Breast epithelium (tissue), 3 donors: ENCODE measurements at regions not wholly inside any gene's neighbourhood (a gene's known extent, or its start where the extent isn't known, plus 50 kb on each side); places are given as distances from the start of the nearest gene placed in this dataset.

Experiments used
- POLR2A ChIP-seq: fragments of 450-650 bp; IDR thresholded peaks from one replicate; pipeline ENCODE4 v1.6.1; 2016; ENCODE audit warnings: antibody characterized with exemption, mild to moderate bottlenecking, moderate library complexity
- POLR2AphosphoS5 ChIP-seq, 3 donors: sonication (generic); formaldehyde crosslinking; IDR thresholded peaks; one replicate each; pipeline ENCODE4 v1.6.1; 2017; ENCODE audit warnings: antibody characterized with exemption in 3 of 3
- TF ChIP-seq, protein P1 (sequence below), 3 donors: fragments of 450-650 bp; IDR thresholded peaks; one replicate each; pipeline ENCODE4 v1.5.1; 2016 to 2017; ENCODE audit warnings: antibody characterized with exemption in 3 of 3, mild to moderate bottlenecking in 3 of 3, moderate library complexity in 3 of 3

DNA sequence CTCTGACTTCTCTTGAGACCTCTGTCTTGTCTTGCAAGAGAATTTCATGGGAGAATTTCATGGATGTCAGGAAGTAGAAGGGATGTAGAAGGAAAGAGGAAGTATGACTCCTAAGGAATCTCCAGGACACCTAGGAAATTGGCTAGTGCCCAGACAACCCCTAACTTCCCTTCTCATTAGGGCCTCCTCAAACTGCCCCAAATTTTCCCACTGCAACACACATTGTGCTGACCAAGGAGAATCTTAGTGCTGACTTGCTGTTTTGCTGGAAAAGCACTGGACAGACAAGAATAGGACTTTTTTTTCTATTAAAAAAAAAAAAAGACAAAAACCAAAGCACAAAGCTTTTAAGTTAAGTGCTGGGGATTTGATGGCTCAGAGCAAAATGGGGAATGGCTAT is 236.1 kb upstream of the CADM1 start:
- TF ChIP-seq POLR2AphosphoS5 (IDR thresholded peaks at IDR 0.05) (no peak), POLR2A (no peak)
- TF ChIP-seq, protein P1, sequence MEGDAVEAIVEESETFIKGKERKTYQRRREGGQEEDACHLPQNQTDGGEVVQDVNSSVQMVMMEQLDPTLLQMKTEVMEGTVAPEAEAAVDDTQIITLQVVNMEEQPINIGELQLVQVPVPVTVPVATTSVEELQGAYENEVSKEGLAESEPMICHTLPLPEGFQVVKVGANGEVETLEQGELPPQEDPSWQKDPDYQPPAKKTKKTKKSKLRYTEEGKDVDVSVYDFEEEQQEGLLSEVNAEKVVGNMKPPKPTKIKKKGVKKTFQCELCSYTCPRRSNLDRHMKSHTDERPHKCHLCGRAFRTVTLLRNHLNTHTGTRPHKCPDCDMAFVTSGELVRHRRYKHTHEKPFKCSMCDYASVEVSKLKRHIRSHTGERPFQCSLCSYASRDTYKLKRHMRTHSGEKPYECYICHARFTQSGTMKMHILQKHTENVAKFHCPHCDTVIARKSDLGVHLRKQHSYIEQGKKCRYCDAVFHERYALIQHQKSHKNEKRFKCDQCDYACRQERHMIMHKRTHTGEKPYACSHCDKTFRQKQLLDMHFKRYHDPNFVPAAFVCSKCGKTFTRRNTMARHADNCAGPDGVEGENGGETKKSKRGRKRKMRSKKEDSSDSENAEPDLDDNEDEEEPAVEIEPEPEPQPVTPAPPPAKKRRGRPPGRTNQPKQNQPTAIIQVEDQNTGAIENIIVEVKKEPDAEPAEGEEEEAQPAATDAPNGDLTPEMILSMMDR (IDR thresholded peaks at IDR 0.05), result no peak
